Activated naive CD8-positive, alpha-beta T cell (primary cell): ENCODE measurements at regions not wholly inside any gene's neighbourhood (a gene's known extent, or its start where the extent isn't known, plus 50 kb on each side); places are given as distances from the start of the nearest gene placed in this dataset.
"Not testable (repeated sequence)": the region's sequence is repeated elsewhere in the genome, so short reads cannot be mapped to it uniquely, and the experiment has no call there.

Source experiments
- H3K27ac Mint-ChIP-seq: one replicate; pipeline ENCODE4 v1.8.0; 2021; ENCODE audit warnings: mixed read lengths
- H3K27me3 Mint-ChIP-seq: one replicate; pipeline ENCODE4 v1.8.0; 2021; ENCODE audit warnings: mixed read lengths
- H3K36me3 Mint-ChIP-seq: one replicate; pipeline ENCODE4 v1.8.0; 2021; ENCODE audit warnings: mixed read lengths
- H3K4me1 Mint-ChIP-seq: one replicate; pipeline ENCODE4 v1.8.0; 2021; ENCODE audit warnings: low read depth, mixed read lengths
- H3K4me3 Mint-ChIP-seq: one replicate; pipeline ENCODE4 v1.8.0; 2021; ENCODE audit warnings: mild to moderate bottlenecking, mixed read lengths
- H3K9me3 Mint-ChIP-seq: one replicate; pipeline ENCODE4 v1.8.0; 2021; ENCODE audit warnings: low read depth, mixed read lengths

DNA sequence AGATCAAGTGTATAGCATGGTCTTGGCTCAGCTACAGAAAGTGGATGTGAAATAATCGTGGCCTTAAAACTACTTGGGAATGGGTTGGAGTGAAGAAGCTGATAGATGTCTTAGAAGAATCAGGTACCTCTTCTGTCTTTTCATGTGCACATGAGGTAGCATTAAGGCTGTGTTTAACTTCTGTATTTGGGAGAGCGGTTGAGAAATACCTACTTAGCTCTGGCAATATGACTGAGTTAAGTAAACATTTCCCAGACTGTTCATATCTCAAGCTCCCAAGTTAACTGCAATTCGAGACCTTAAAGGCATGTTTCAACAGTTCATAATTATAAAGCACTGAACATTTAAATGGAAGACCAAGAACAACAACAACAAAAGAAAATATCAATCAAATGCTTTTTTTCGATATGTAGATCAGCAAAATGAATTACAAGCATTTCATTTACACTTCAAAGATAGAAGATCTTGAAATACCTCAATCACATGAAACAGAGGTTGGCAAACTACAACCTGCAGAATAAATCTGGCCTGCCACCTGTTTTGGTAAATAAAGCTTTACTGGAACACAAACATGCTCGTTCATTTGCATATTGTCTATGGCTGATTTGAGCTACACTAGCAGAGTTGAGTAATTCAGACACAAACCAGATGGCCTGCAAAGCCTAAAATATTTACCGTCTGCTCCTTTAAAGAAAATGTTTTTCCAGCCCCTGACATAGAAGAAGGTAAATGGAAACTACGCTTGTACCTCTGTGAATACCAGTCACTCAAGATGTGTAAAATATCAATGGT lies 337.1 kb upstream of the GLI3 start:
- no peaks in the 10 kb centered on the region for H3K36me3 Mint-ChIP-seq

GRCh38 chr7:42572561-42572960 lies 335.6 kb upstream of the GLI3 start:
- H3K9me3 Mint-ChIP-seq: peaks cover 3% of the 10 kb centered on the region
- H3K27me3 Mint-ChIP-seq: no peaks in the 10 kb centered on the region
- no peak overlapping the region for H3K27ac Mint-ChIP-seq
- H3K36me3 Mint-ChIP-seq: no peaks in the 10 kb centered on the region
- H3K4me3 Mint-ChIP-seq: no peak overlapping the region
- H3K4me1 Mint-ChIP-seq: no peaks in the 10 kb centered on the region

More for the DNA sequence above, 337.1 kb upstream of the GLI3 start:
- no peaks in the 10 kb centered on the region for H3K4me1 Mint-ChIP-seq
- no peak overlapping the region for H3K4me3 Mint-ChIP-seq
- H3K27me3 Mint-ChIP-seq: no peaks in the 10 kb centered on the region
- no peak overlapping the region for H3K27ac Mint-ChIP-seq
- peaks cover 3% of the 10 kb centered on the region for H3K9me3 Mint-ChIP-seq

DNA sequence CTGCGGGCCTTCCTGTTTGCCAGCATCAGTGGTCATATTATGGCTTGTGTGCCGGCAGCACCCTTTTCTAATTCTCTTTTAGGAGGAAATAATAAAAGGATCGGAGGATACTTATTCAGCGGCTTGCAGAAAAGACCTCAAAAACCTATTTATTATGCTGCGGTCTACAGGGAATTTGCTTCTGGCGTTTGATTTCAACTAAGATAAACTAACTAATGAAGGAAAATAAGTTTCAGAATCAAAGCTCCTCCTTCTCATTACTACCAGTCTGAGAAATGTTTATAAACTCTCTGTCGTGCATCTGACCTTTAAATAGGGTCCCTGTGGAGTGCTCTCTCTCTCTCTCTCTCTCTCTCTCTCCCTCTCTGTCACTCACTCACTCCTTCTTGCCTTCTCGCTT lies 335.0 kb upstream of the GLI3 start:
- Mint-ChIP-seq H3K4me1 (no peaks in the 10 kb centered on the region), H3K4me3 (no peak overlapping the region), H3K27ac (no peak overlapping the region), H3K9me3 (peaks cover 3% of the 10 kb centered on the region), H3K36me3 (no peaks in the 10 kb centered on the region), H3K27me3 (no peaks in the 10 kb centered on the region)

DNA sequence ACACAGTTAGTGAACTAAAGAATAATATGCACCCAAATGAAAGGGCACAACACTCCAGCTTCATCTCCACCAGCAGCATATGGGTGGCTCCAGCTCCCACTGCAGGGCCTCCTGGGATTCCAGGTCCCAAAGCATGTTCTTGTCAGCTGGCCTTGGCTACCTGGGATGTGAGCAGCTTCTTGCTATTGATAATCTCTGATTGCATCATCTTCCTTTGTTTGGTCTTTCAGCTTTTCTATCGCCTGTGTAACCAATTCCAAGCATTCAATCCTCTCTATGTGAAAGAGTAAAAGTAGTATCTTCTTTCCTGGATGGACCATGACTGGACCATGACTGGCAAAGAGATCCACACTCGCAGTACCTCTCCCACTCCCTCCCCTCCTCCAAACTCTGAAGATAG lies 333.9 kb upstream of the GLI3 start:
- H3K27me3 Mint-ChIP-seq: no peaks in the 10 kb centered on the region
- no peaks in the 10 kb centered on the region for H3K4me1 Mint-ChIP-seq
- H3K4me3 Mint-ChIP-seq: no peak overlapping the region
- H3K36me3 Mint-ChIP-seq: no peaks in the 10 kb centered on the region
- H3K27ac Mint-ChIP-seq: no peak overlapping the region
- H3K9me3 Mint-ChIP-seq: peaks cover 3% of the 10 kb centered on the region

GRCh38 chr7:42567051-42567450 lies 330.0 kb upstream of the GLI3 start:
- H3K36me3 Mint-ChIP-seq: no peaks in the 10 kb centered on the region
- no peak overlapping the region for H3K4me3 Mint-ChIP-seq
- no peak overlapping the region for H3K27ac Mint-ChIP-seq
- no peaks in the 10 kb centered on the region for H3K4me1 Mint-ChIP-seq
- no peaks in the 10 kb centered on the region for H3K27me3 Mint-ChIP-seq
- peaks cover 11% of the 10 kb centered on the region for H3K9me3 Mint-ChIP-seq

GRCh38 chr7:42561797-42562196 lies 324.8 kb upstream of the GLI3 start:
- H3K4me3 Mint-ChIP-seq: no peak overlapping the region
- H3K27ac Mint-ChIP-seq: no peak overlapping the region
- H3K36me3 Mint-ChIP-seq: no peaks in the 10 kb centered on the region
- peaks cover 2% of the 10 kb centered on the region for H3K27me3 Mint-ChIP-seq
- peaks cover 20% of the 10 kb centered on the region for H3K9me3 Mint-ChIP-seq
- H3K4me1 Mint-ChIP-seq: no peaks in the 10 kb centered on the region

- Mint-ChIP-seq H3K27me3 (peaks cover 2% of the 10 kb centered on the region), H3K9me3 (peaks cover 28% of the 10 kb centered on the region), H3K27ac (no peak overlapping the region), H3K4me3 (no peak overlapping the region), H3K4me1 (no peaks in the 10 kb centered on the region), H3K36me3 (no peaks in the 10 kb centered on the region)
These were observed 323.9 kb upstream of the GLI3 start for GRCh38 chr7:42560866-42561265.

DNA sequence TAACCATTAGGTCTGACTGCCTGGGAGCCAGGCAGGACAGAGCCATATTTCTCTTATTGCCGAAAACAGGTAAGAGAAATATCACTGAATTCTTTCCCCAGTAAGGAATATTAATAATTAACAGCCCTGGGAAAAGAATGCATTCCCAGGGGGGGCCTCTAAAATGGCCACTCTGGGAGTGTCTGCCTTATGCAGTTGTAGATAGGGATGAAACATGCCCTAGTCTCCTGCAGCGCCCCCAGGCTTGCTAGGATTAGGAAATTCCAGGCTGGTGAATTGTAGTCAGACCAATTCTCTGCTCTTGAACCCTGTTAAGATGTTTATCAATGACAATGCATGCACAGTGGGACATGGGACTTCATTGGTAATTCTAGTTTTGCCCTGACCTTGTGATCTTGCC lies 317.9 kb upstream of the GLI3 start:
- H3K27me3 Mint-ChIP-seq, H3K4me3 Mint-ChIP-seq, H3K4me1 Mint-ChIP-seq, H3K36me3 Mint-ChIP-seq, H3K27ac Mint-ChIP-seq: not testable (repeated sequence)
- peaks cover 29% of the 10 kb centered on the region for H3K9me3 Mint-ChIP-seq

- Mint-ChIP-seq H3K4me3 (no peak overlapping the region), H3K9me3 (peaks cover 28% of the 10 kb centered on the region), H3K27ac (no peak overlapping the region), H3K36me3 (no peaks in the 10 kb centered on the region), H3K4me1 (no peaks in the 10 kb centered on the region), H3K27me3 (peaks cover 2% of the 10 kb centered on the region)
These were observed 315.2 kb upstream of the GLI3 start for GRCh38 chr7:42552227-42552626.

DNA sequence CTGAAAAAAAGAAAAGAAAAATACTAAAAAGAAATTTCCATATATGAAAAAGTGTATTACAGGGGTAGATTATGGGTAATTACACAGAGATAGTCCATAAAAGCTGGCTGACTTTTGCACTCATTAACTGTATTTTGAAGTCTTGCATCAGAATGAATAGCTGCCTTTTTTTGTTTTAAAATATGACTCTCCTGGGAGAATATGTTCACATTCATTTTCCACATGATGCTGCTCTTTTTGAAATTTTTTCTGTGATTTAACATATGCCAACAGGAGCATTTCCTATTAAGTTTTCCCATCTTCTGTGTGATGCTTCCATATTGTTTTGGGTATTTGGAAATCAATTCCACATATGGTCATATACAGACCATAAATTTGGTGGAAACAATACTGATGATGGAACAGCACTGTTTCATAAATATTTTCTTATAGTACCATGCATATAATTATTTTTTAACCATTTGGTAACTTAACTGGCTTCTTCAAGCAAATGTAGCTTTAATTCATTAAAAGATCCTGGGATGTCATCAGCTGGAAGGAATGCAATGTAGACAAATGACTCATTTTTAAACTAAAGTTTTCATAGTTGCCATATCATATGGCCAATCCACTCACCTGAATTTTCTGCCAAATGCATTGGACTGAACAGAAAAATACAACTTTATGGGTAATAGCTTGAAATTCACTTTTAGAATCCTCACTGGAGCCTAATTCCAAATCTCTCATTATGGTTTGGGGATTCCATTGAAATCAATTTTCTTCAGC lies 313.9 kb upstream of the GLI3 start:
- Mint-ChIP-seq H3K27ac (no peak overlapping the region), H3K27me3 (no peaks in the 10 kb centered on the region), H3K4me3 (no peak overlapping the region), H3K4me1 (no peaks in the 10 kb centered on the region), H3K9me3 (peaks cover 15% of the 10 kb centered on the region), H3K36me3 (no peaks in the 10 kb centered on the region)

- Mint-ChIP-seq H3K4me1 (no peaks in the 10 kb centered on the region), H3K9me3 (peaks cover 11% of the 10 kb centered on the region), H3K36me3 (no peaks in the 10 kb centered on the region), H3K27me3 (no peaks in the 10 kb centered on the region), H3K4me3 (no peak overlapping the region), H3K27ac (no peak overlapping the region)
These were observed 313.0 kb upstream of the GLI3 start for GRCh38 chr7:42549866-42550485.

DNA sequence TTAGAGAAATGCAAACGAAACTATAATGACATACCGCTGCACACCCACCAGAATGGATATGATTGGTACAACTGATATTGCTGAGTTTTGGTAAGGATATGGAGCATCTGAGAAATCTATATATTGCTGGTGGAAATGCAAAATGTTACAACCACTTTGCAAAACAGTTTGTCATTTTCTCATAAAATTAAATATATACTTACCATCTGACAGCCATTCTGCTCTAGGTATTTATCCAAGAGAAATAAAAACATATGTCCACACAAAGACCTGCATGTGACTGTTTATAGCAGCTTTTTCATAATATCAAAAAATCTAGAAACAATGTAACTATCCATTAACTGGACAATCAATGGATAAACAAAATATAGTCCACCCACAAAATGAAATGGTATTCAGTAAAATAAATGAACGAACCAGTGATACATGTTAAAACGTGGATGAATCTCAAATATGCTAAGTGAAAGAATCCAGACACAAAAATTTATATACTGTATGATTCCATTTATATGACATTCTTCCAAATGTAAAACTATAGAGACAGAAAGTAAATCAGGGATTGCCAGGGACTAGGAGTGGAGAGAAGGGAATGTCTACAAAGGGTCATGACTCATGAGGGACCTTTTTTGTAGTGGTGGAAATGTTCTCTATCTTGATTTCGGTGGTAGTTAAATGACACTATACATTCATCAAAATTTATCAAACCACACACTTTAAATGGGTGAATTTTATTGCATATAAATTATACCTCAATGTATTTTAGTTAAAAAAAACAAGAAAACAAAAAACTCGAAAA lies 312.0 kb upstream of the GLI3 start:
- Mint-ChIP-seq H3K36me3 (no peaks in the 10 kb centered on the region), H3K9me3 (peaks cover 11% of the 10 kb centered on the region), H3K27me3 (no peaks in the 10 kb centered on the region), H3K27ac (no peak overlapping the region), H3K4me3 (no peak overlapping the region), H3K4me1 (no peaks in the 10 kb centered on the region)

- Mint-ChIP-seq H3K27ac (no peak overlapping the region), H3K4me1 (no peaks in the 10 kb centered on the region), H3K27me3 (no peaks in the 10 kb centered on the region), H3K4me3 (no peak overlapping the region), H3K36me3 (no peaks in the 10 kb centered on the region), H3K9me3 (no peaks in the 10 kb centered on the region)
These were observed 308.2 kb upstream of the GLI3 start for GRCh38 chr7:42545049-42545724.

GRCh38 chr7:42543953-42544352 lies 306.9 kb upstream of the GLI3 start:
- Mint-ChIP-seq H3K27ac (no peak overlapping the region), H3K36me3 (no peaks in the 10 kb centered on the region), H3K4me1 (no peaks in the 10 kb centered on the region), H3K9me3 (no peaks in the 10 kb centered on the region), H3K4me3 (no peak overlapping the region), H3K27me3 (no peaks in the 10 kb centered on the region)
